Suprapubic skin (tissue), 4 donors: ENCODE measurements at regions not wholly inside any gene's neighbourhood (a gene's known extent, or its start where the extent isn't known, plus 50 kb on each side); places are given as distances from the start of the nearest gene placed in this dataset.

Experiments
- DNase-seq, 2 donors: peaks; one replicate each; pipeline ENCODE4 v3.0.0-alpha.2; 2019; ENCODE audit warnings: low spot score in 2 of 2
- H3K27ac ChIP-seq: fragments of 200-600 bp; sonication (generic); one replicate; pipeline ENCODE4 v1.5.1; 2019
- H3K27me3 ChIP-seq: fragments of 200-600 bp; sonication (generic); one replicate; pipeline ENCODE4 v1.5.1; 2019
- H3K36me3 ChIP-seq: fragments of 200-600 bp; sonication (generic); one replicate; pipeline ENCODE4 v1.5.1; 2019
- H3K4me1 ChIP-seq: fragments of 200-600 bp; sonication (generic); one replicate; pipeline ENCODE4 v1.5.1; 2019
- H3K4me3 ChIP-seq: fragments of 200-600 bp; sonication (generic); one replicate; pipeline ENCODE4 v1.5.1; 2019; ENCODE audit warnings: mild to moderate bottlenecking
- H3K9me3 ChIP-seq: fragments of 200-600 bp; sonication (generic); one replicate; pipeline ENCODE4 v1.5.1; 2019
- CTCF ChIP-seq, 2 donors: fragments of 200-600 bp in 1 of 2; fragments of 450-650 bp in 1 of 2; sonication (generic) in 1 of 2; IDR thresholded peaks; one replicate each; pipeline ENCODE4 v1.5.1; 2016 to 2019; ENCODE audit warnings: antibody characterized with exemption in 2 of 2, mild to moderate bottlenecking in 1 of 2, moderate library complexity in 1 of 2
- EP300 ChIP-seq: sonication (generic); formaldehyde crosslinking; IDR thresholded peaks from one replicate; pipeline ENCODE4 v1.6.1; 2017; ENCODE audit warnings: antibody characterized with exemption
- POLR2A ChIP-seq, 2 donors: fragments of 450-650 bp; IDR thresholded peaks; one replicate each; pipeline ENCODE4 v1.6.1; 2017; ENCODE audit warnings: antibody characterized with exemption in 2 of 2, mild to moderate bottlenecking in 2 of 2, moderate library complexity in 2 of 2
- POLR2AphosphoS5 ChIP-seq, 3 donors: sonication (generic); formaldehyde crosslinking; IDR thresholded peaks; one replicate each; pipeline ENCODE4 v1.6.1; 2017; ENCODE audit warnings: antibody characterized with exemption in 3 of 3
- WGBS: methylation state at CpG from one replicate; pipeline ENCODE4 v1.1.5; 2018; 5-methylcytosine and 5-hydroxymethylcytosine counted together

GRCh38 chr3:34218706-34219385 lies 420.4 kb downstream of the PDCD6IP start:
- no peak for DNase-seq
- 85% methylated on average over 5 of the region's 5 CpGs for WGBS
- Histone ChIP-seq H3K4me3 (no peak overlapping the region), H3K4me1 (no peaks in the 10 kb centered on the region), H3K27me3 (no peaks in the 10 kb centered on the region), H3K27ac (no peak overlapping the region), H3K36me3 (no peaks in the 10 kb centered on the region), H3K9me3 (no peaks in the 10 kb centered on the region)
- TF ChIP-seq EP300 (no peak), POLR2A (IDR thresholded peaks at IDR 0.05) (no peak), CTCF (IDR thresholded peaks at IDR 0.05) (no peak), POLR2AphosphoS5 (IDR thresholded peaks at IDR 0.05) (no peak)

GRCh38 chr3:34219556-34219955 lies 421.1 kb downstream of the PDCD6IP start:
- Histone ChIP-seq H3K4me3 (no peak overlapping the region), H3K36me3 (no peaks in the 10 kb centered on the region), H3K27ac (no peak overlapping the region), H3K27me3 (no peaks in the 10 kb centered on the region), H3K4me1 (no peaks in the 10 kb centered on the region), H3K9me3 (no peaks in the 10 kb centered on the region)
- DNase-seq = no peak
- 96% methylated on average over 1 of the region's 1 CpG for WGBS
- TF ChIP-seq CTCF (IDR thresholded peaks at IDR 0.05) = no peak
- no peak for TF ChIP-seq POLR2A (IDR thresholded peaks at IDR 0.05)
- no peak for TF ChIP-seq POLR2AphosphoS5 (IDR thresholded peaks at IDR 0.05)
- no peak for TF ChIP-seq EP300

- no peak overlapping the region for H3K27ac ChIP-seq
- no peaks in the 10 kb centered on the region for H3K9me3 ChIP-seq
- no peaks in the 10 kb centered on the region for H3K27me3 ChIP-seq
- no peak overlapping the region for H3K4me3 ChIP-seq
- no peaks in the 10 kb centered on the region for H3K36me3 ChIP-seq
- TF ChIP-seq CTCF (IDR thresholded peaks at IDR 0.05) (no peak), POLR2A (IDR thresholded peaks at IDR 0.05) (no peak), POLR2AphosphoS5 (IDR thresholded peaks at IDR 0.05) (no peak), EP300 (no peak)
- no peaks in the 10 kb centered on the region for H3K4me1 ChIP-seq
- DNase-seq = no peak
- 82% methylated on average over 3 of the region's 3 CpGs for WGBS
These were observed 427.5 kb downstream of the PDCD6IP start for GRCh38 chr3:34225821-34226366.

DNA sequence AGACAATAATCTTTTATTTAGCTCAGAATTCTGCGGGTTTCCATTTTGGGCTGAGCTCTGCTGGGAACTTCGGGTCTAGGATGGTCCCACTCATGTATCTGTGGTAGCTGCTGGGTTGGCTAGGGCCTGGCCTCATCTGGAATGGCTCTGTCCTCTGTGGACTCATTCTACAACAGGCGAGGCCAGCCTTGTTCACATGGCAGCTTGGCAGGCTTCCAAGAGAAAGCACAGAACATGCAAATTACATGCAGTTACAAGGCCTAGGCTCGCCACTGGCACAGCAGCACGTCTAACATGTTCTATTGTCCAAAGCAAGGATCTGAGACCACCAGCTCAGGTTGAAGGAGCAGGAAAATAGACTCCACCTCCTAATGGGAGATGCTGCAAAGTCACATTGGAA lies 431.4 kb downstream of the PDCD6IP start:
- H3K4me3 ChIP-seq = no peak overlapping the region
- no peak overlapping the region for H3K27ac ChIP-seq
- no peaks in the 10 kb centered on the region for H3K27me3 ChIP-seq
- TF ChIP-seq EP300 = no peak
- TF ChIP-seq CTCF (IDR thresholded peaks at IDR 0.05) = no peak
- no peak for TF ChIP-seq POLR2AphosphoS5 (IDR thresholded peaks at IDR 0.05)
- no peak for TF ChIP-seq POLR2A (IDR thresholded peaks at IDR 0.05)
- DNase-seq = no peak
- H3K4me1 ChIP-seq = no peaks in the 10 kb centered on the region
- WGBS = 71% methylated on average over 5 of the region's 5 CpGs
- H3K9me3 ChIP-seq = no peaks in the 10 kb centered on the region
- no peaks in the 10 kb centered on the region for H3K36me3 ChIP-seq

DNA sequence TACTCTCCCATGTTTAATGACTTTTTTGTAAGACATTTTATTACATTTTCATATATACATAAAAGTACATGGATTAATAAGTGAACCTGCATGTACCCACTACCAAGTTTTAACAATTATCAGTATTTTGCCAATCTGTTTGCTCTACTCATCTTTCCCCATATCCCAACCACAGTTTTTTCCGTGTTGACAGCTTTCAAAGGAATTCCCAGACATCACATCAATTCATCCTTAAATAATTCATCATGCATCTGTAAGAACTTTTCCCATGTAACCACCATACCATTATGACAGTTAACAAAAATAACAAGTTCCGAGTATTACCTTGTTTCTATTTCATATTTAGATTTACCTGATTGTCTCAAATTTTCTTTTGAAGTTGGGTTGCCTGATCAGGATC lies 436.7 kb downstream of the PDCD6IP start:
- 54% methylated on average over 2 of the region's 2 CpGs for WGBS
- Histone ChIP-seq H3K36me3 (no peaks in the 10 kb centered on the region), H3K4me3 (no peak overlapping the region), H3K27ac (no peak overlapping the region), H3K27me3 (no peaks in the 10 kb centered on the region), H3K4me1 (no peaks in the 10 kb centered on the region), H3K9me3 (no peaks in the 10 kb centered on the region)
- no peak for DNase-seq
- TF ChIP-seq CTCF (IDR thresholded peaks at IDR 0.05) (no peak), POLR2AphosphoS5 (IDR thresholded peaks at IDR 0.05) (no peak), EP300 (no peak), POLR2A (IDR thresholded peaks at IDR 0.05) (no peak)
